Activated CD4-positive, alpha-beta T cell treated with anti-CD3 and anti-CD28 coated beads for 36 hours (primary cell): ENCODE measurements at regions not wholly inside any gene's neighbourhood (a gene's known extent, or its start where the extent isn't known, plus 50 kb on each side); places are given as distances from the start of the nearest gene placed in this dataset. TPM values are rescaled to one million over a fixed set of nuclear protein-coding genes. Genes with fewer than 3 reads are reported as not detected.

Experiments used
- microRNA-seq: library from miRNA; unstranded; fragments of <30 nt; microRNA quantifications from one replicate; pipeline ENCODE4 v1.2.0, GENCODE V29; 2021; ENCODE audit warnings: borderline replicate concordance

Small RNA genes in the stretch of these regions (microRNA-seq; reads per million reads assigned to microRNA genes)
- not detected for gene MIR4455
